ENCODE measurements at regions not wholly inside any gene's neighbourhood (a gene's known extent, or its start where the extent isn't known, plus 50 kb on each side); places are given as distances from the start of the nearest gene placed in this dataset.

- Histone ChIP-seq H3K36me3 (ENCODE audit: control insufficient read depth in 3 of 3, insufficient read depth in 2 of 3, low read depth in 1 of 3, low read length in 3 of 3) (no peaks in the 10 kb centered on the region), H3K27ac (ENCODE audit: low read depth in 1 of 3, low read length in 2 of 3) (no peak overlapping the region), H3K4me3 (ENCODE audit: low read depth in 1 of 3, low read length in 3 of 3) (no peak overlapping the region), H3K4me1 (ENCODE audit: control insufficient read depth in 3 of 3, insufficient read depth in 2 of 3, low read depth in 1 of 3, low read length in 2 of 3) (no peaks in the 10 kb centered on the region), H3K9me3 (ENCODE audit: control insufficient read depth in 2 of 2, insufficient read depth in 1 of 2, low read depth in 1 of 2, low read length in 1 of 2) (peaks cover 0 to 9% of the 10 kb centered on the region in 2 donors), H3K27me3 (ENCODE audit: control insufficient read depth in 3 of 3, insufficient read depth in 3 of 3, low read length in 3 of 3) (no peaks in the 10 kb centered on the region)
- WGBS, 3 donors = 80 to 88% (median 82%) methylated on average over 3 of the region's 3 CpGs
- DNase-seq (no peak), FAIRE-seq (no peak)
Observed at GRCh38 chr2:77910136-77910535, 388.0 kb upstream of the LRRTM4 start.

- no peak for FAIRE-seq
- Histone ChIP-seq H3K4me3 (ENCODE audit: low read depth in 1 of 3, low read length in 3 of 3) (no peak overlapping the region), H3K27me3 (ENCODE audit: control insufficient read depth in 3 of 3, insufficient read depth in 3 of 3, low read length in 3 of 3) (no peaks in the 10 kb centered on the region), H3K36me3 (ENCODE audit: control insufficient read depth in 3 of 3, insufficient read depth in 2 of 3, low read depth in 1 of 3, low read length in 3 of 3) (no peaks in the 10 kb centered on the region), H3K27ac (ENCODE audit: low read depth in 1 of 3, low read length in 2 of 3) (no peak overlapping the region), H3K9me3 (ENCODE audit: control insufficient read depth in 2 of 2, insufficient read depth in 1 of 2, low read depth in 1 of 2, low read length in 1 of 2) (no peaks in the 10 kb centered on the region), H3K4me1 (ENCODE audit: control insufficient read depth in 3 of 3, insufficient read depth in 2 of 3, low read depth in 1 of 3, low read length in 2 of 3) (no peaks in the 10 kb centered on the region)
- DNase-seq = no peak
- 50 to 67% (median 52%) methylated on average over 3 of the region's 3 CpGs for WGBS, 3 donors
Observed at GRCh38 chr2:77920838-77921366, 398.7 kb upstream of the LRRTM4 start.

- 84 to 94% (median 85%) methylated on average over 1 of the region's 1 CpG for WGBS, 3 donors
- Histone ChIP-seq H3K9me3 (ENCODE audit: control insufficient read depth in 2 of 2, insufficient read depth in 1 of 2, low read depth in 1 of 2, low read length in 1 of 2) (no peaks in the 10 kb centered on the region), H3K36me3 (ENCODE audit: control insufficient read depth in 3 of 3, insufficient read depth in 2 of 3, low read depth in 1 of 3, low read length in 3 of 3) (no peaks in the 10 kb centered on the region), H3K27me3 (ENCODE audit: control insufficient read depth in 3 of 3, insufficient read depth in 3 of 3, low read length in 3 of 3) (no peaks in the 10 kb centered on the region), H3K4me3 (ENCODE audit: low read depth in 1 of 3, low read length in 3 of 3) (no peak overlapping the region), H3K4me1 (ENCODE audit: control insufficient read depth in 3 of 3, insufficient read depth in 2 of 3, low read depth in 1 of 3, low read length in 2 of 3) (no peaks in the 10 kb centered on the region), H3K27ac (ENCODE audit: low read depth in 1 of 3, low read length in 2 of 3) (no peak overlapping the region)
- DNase-seq = no peak
- FAIRE-seq = no peak
Observed at GRCh38 chr2:77922567-77922966, 400.4 kb upstream of the LRRTM4 start.

- DNase-seq (no peak), FAIRE-seq (no peak)
- H3K27ac ChIP-seq (ENCODE audit: low read depth in 1 of 3, low read length in 2 of 3) = no peak overlapping the region
- H3K36me3 ChIP-seq (ENCODE audit: control insufficient read depth in 3 of 3, insufficient read depth in 2 of 3, low read depth in 1 of 3, low read length in 3 of 3) = no peaks in the 10 kb centered on the region
- H3K4me3 ChIP-seq (ENCODE audit: low read depth in 1 of 3, low read length in 3 of 3) = no peak overlapping the region
- H3K27me3 ChIP-seq (ENCODE audit: control insufficient read depth in 3 of 3, insufficient read depth in 3 of 3, low read length in 3 of 3) = no peaks in the 10 kb centered on the region
- no peaks in the 10 kb centered on the region for H3K4me1 ChIP-seq (ENCODE audit: control insufficient read depth in 3 of 3, insufficient read depth in 2 of 3, low read depth in 1 of 3, low read length in 2 of 3)
- 83 to 93% (median 89%) methylated on average over 5 of the region's 5 CpGs for WGBS, 3 donors
- H3K9me3 ChIP-seq (ENCODE audit: control insufficient read depth in 2 of 2, insufficient read depth in 1 of 2, low read depth in 1 of 2, low read length in 1 of 2) = no peaks in the 10 kb centered on the region
Observed at GRCh38 chr2:77937366-77937765, 415.2 kb upstream of the LRRTM4 start.

DNA sequence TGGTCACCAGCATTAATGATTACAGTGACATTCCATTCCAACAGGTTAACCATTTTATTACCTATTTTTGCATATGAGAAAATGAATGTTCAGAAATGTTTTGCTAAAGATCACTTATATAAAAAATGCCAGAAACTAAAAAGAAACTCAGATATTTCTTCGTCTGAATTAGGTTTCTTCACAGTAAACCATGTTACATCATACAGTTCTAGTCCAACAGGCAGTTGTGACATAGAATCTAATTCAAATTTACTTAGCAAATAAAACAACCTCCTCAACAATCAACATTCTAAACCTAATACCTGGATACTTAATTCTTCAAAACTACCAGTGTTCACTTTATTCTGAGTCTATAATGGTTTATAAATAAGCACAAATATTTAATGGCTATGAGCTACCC is 416.3 kb upstream of the LRRTM4 start:
- 43 to 66% (median 46%) methylated on average over 1 of the region's 1 CpG for WGBS, 3 donors
- Histone ChIP-seq H3K9me3 (ENCODE audit: control insufficient read depth in 2 of 2, insufficient read depth in 1 of 2, low read depth in 1 of 2, low read length in 1 of 2) (no peaks in the 10 kb centered on the region), H3K4me3 (ENCODE audit: low read depth in 1 of 3, low read length in 3 of 3) (no peak overlapping the region), H3K27me3 (ENCODE audit: control insufficient read depth in 3 of 3, insufficient read depth in 3 of 3, low read length in 3 of 3) (no peaks in the 10 kb centered on the region), H3K36me3 (ENCODE audit: control insufficient read depth in 3 of 3, insufficient read depth in 2 of 3, low read depth in 1 of 3, low read length in 3 of 3) (no peaks in the 10 kb centered on the region), H3K4me1 (ENCODE audit: control insufficient read depth in 3 of 3, insufficient read depth in 2 of 3, low read depth in 1 of 3, low read length in 2 of 3) (no peaks in the 10 kb centered on the region), H3K27ac (ENCODE audit: low read depth in 1 of 3, low read length in 2 of 3) (no peak overlapping the region)
- DNase-seq (no peak), FAIRE-seq (no peak)

GRCh38 chr2:77939370-77939769 is 417.2 kb upstream of the LRRTM4 start:
- FAIRE-seq (no peak), DNase-seq (no peak)
- 76 to 94% (median 92%) methylated on average over 1 of the region's 1 CpG for WGBS, 3 donors
- Histone ChIP-seq H3K4me1 (ENCODE audit: control insufficient read depth in 3 of 3, insufficient read depth in 2 of 3, low read depth in 1 of 3, low read length in 2 of 3) (no peaks in the 10 kb centered on the region), H3K4me3 (ENCODE audit: low read depth in 1 of 3, low read length in 3 of 3) (no peak overlapping the region), H3K36me3 (ENCODE audit: control insufficient read depth in 3 of 3, insufficient read depth in 2 of 3, low read depth in 1 of 3, low read length in 3 of 3) (no peaks in the 10 kb centered on the region), H3K27ac (ENCODE audit: low read depth in 1 of 3, low read length in 2 of 3) (no peak overlapping the region), H3K27me3 (ENCODE audit: control insufficient read depth in 3 of 3, insufficient read depth in 3 of 3, low read length in 3 of 3) (no peaks in the 10 kb centered on the region), H3K9me3 (ENCODE audit: control insufficient read depth in 2 of 2, insufficient read depth in 1 of 2, low read depth in 1 of 2, low read length in 1 of 2) (no peaks in the 10 kb centered on the region)

DNA sequence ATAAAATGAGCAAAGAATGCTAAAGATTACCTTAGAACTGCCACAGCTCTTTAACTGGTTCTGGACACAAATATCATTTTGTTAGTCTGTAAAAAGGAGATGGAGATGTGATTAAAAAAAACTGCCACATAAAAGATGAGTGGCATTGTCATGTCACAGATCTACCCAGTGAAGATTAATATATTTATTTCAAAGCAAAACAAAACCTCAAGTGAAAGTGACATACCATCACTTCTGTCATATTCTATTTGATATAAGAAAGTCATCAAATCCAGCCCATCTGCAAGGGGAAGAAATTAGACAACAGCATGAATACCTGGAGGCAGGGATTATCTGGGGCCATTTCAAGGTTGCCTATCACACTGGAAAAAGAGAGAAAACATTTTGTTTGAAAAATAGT is 417.6 kb upstream of the LRRTM4 start:
- no peak overlapping the region for H3K4me3 ChIP-seq (ENCODE audit: low read depth in 1 of 3, low read length in 3 of 3)
- no peaks in the 10 kb centered on the region for H3K27me3 ChIP-seq (ENCODE audit: control insufficient read depth in 3 of 3, insufficient read depth in 3 of 3, low read length in 3 of 3)
- FAIRE-seq (no peak), DNase-seq (no peak)
- no peaks in the 10 kb centered on the region for H3K9me3 ChIP-seq (ENCODE audit: control insufficient read depth in 2 of 2, insufficient read depth in 1 of 2, low read depth in 1 of 2, low read length in 1 of 2)
- no peaks in the 10 kb centered on the region for H3K36me3 ChIP-seq (ENCODE audit: control insufficient read depth in 3 of 3, insufficient read depth in 2 of 3, low read depth in 1 of 3, low read length in 3 of 3)
- no peaks in the 10 kb centered on the region for H3K4me1 ChIP-seq (ENCODE audit: control insufficient read depth in 3 of 3, insufficient read depth in 2 of 3, low read depth in 1 of 3, low read length in 2 of 3)
- no peak overlapping the region for H3K27ac ChIP-seq (ENCODE audit: low read depth in 1 of 3, low read length in 2 of 3)

- no peak for FAIRE-seq
Observed at GRCh38 chr2:77954931-77955330, 432.8 kb upstream of the LRRTM4 start.

GRCh38 chr2:77962943-77963342 is 440.8 kb upstream of the LRRTM4 start:
- no peak for DNase-seq
- no peak overlapping the region for H3K27ac ChIP-seq (ENCODE audit: low read depth in 1 of 3, low read length in 2 of 3)
- no peak for FAIRE-seq
- no peaks in the 10 kb centered on the region for H3K36me3 ChIP-seq (ENCODE audit: control insufficient read depth in 3 of 3, insufficient read depth in 2 of 3, low read depth in 1 of 3, low read length in 3 of 3)
- H3K27me3 ChIP-seq (ENCODE audit: control insufficient read depth in 3 of 3, insufficient read depth in 3 of 3, low read length in 3 of 3) = no peaks in the 10 kb centered on the region
- no peaks in the 10 kb centered on the region for H3K4me1 ChIP-seq (ENCODE audit: control insufficient read depth in 3 of 3, insufficient read depth in 2 of 3, low read depth in 1 of 3, low read length in 2 of 3)
- H3K4me3 ChIP-seq (ENCODE audit: low read depth in 1 of 3, low read length in 3 of 3) = no peak overlapping the region
- H3K9me3 ChIP-seq (ENCODE audit: control insufficient read depth in 2 of 2, insufficient read depth in 1 of 2, low read depth in 1 of 2, low read length in 1 of 2) = no peaks in the 10 kb centered on the region

More at GRCh38 chr2:77954931-77955330, 432.8 kb upstream of the LRRTM4 start:
- Histone ChIP-seq H3K36me3 (ENCODE audit: control insufficient read depth in 3 of 3, insufficient read depth in 2 of 3, low read depth in 1 of 3, low read length in 3 of 3) (no peaks in the 10 kb centered on the region), H3K27me3 (ENCODE audit: control insufficient read depth in 3 of 3, insufficient read depth in 3 of 3, low read length in 3 of 3) (no peaks in the 10 kb centered on the region), H3K4me3 (ENCODE audit: low read depth in 1 of 3, low read length in 3 of 3) (no peak overlapping the region), H3K27ac (ENCODE audit: low read depth in 1 of 3, low read length in 2 of 3) (no peak overlapping the region), H3K9me3 (ENCODE audit: control insufficient read depth in 2 of 2, insufficient read depth in 1 of 2, low read depth in 1 of 2, low read length in 1 of 2) (peaks cover 0 to 3% of the 10 kb centered on the region in 2 donors), H3K4me1 (ENCODE audit: control insufficient read depth in 3 of 3, insufficient read depth in 2 of 3, low read depth in 1 of 3, low read length in 2 of 3) (no peaks in the 10 kb centered on the region)
- 90 to 91% (median 91%) methylated on average over 18 of the region's 18 CpGs for WGBS, 3 donors
- no peak for DNase-seq

Data from small intestine (tissue), 7 donors.